OCI-LY1 (cell line): ENCODE measurements at regions not wholly inside any gene's neighbourhood (a gene's known extent, or its start where the extent isn't known, plus 50 kb on each side); places are given as distances from the start of the nearest gene placed in this dataset.

Experiments used
- H2AFZ ChIP-seq: fragments of 200-600 bp; sonication (generic), shearing (Covaris generic); 2 replicates; pipeline ENCODE4 v1.6.0; 2014; ENCODE audit warnings: antibody characterized with exemption, mild to moderate bottlenecking, low read length
- H3F3A ChIP-seq: fragments of 200-600 bp; sonication (generic), shearing (Covaris generic); 2 replicates; pipeline ENCODE4 v1.6.0; 2014; ENCODE audit warnings: mild to moderate bottlenecking, antibody characterized with exemption, low read length, moderate library complexity; ENCODE audit not compliant: insufficient read depth
- H3K27ac ChIP-seq: fragments of 200-600 bp; sonication (generic); 2 replicates; pipeline ENCODE4 v1.5.1; 2014; ENCODE audit warnings: low read length, mixed run types, mild to moderate bottlenecking, low read depth; ENCODE audit not compliant: poor library complexity, severe bottlenecking
- H3K27me3 ChIP-seq: fragments of 200-600 bp; sonication (generic); 2 replicates; pipeline ENCODE4 v1.6.0; 2014; ENCODE audit warnings: antibody characterized with exemption, mild to moderate bottlenecking, low read length, moderate library complexity; ENCODE audit not compliant: insufficient read depth
- H3K36me3 ChIP-seq: fragments of 200-600 bp; sonication (generic); 2 replicates; pipeline ENCODE4 v1.6.1; 2014; ENCODE audit warnings: mild to moderate bottlenecking, antibody characterized with exemption, low read length, moderate library complexity, mixed read lengths; ENCODE audit not compliant: insufficient read depth
- H3K4me1 ChIP-seq: fragments of 200-600 bp; sonication (generic); 2 replicates; pipeline ENCODE4 v1.5.1; 2014; ENCODE audit warnings: mild to moderate bottlenecking, low read length, moderate library complexity; ENCODE audit not compliant: insufficient read depth, severe bottlenecking
- H3K4me2 ChIP-seq: fragments of 200-600 bp; sonication (generic), shearing (Covaris generic); 2 replicates; pipeline ENCODE4 v1.6.1; 2014; ENCODE audit warnings: low read length
- H3K4me3 ChIP-seq: fragments of 200-600 bp; sonication (generic); 2 replicates; pipeline ENCODE4 v1.5.1; 2014; ENCODE audit warnings: low read length, low read depth, mild to moderate bottlenecking, mixed read lengths; ENCODE audit not compliant: poor library complexity, severe bottlenecking
- H3K79me2 ChIP-seq: fragments of 200-600 bp; shearing (Covaris generic); 2 replicates; pipeline ENCODE4 v1.6.1; 2016; ENCODE audit warnings: mixed run types, low read length, mixed read lengths; ENCODE audit not compliant: insufficient read depth
- H3K9ac ChIP-seq: fragments of 200-600 bp; sonication (generic), shearing (Covaris generic); 2 replicates; pipeline ENCODE4 v1.6.1; 2014; ENCODE audit warnings: mild to moderate bottlenecking, low read length, mixed read lengths
- H3K9me2 ChIP-seq: fragments of 200-600 bp; sonication (generic), shearing (Covaris generic); 2 replicates; pipeline ENCODE4 v1.6.1; 2014; ENCODE audit warnings: low read depth, mild to moderate bottlenecking, low read length, mixed read lengths
- H3K9me3 ChIP-seq: fragments of 200-600 bp; shearing (Covaris generic); 2 replicates; pipeline ENCODE4 v1.6.1; 2014; ENCODE audit warnings: low read length, mixed read lengths
- H4K20me1 ChIP-seq: fragments of 200-600 bp; sonication (generic), shearing (Covaris generic); 2 replicates; pipeline ENCODE4 v1.6.0; 2016; ENCODE audit warnings: mild to moderate bottlenecking, low read length; ENCODE audit not compliant: insufficient read depth
- EZH2 ChIP-seq: fragments of 200-600 bp; sonication (generic), shearing (Covaris generic); IDR thresholded peaks from 2 replicates; pipeline ENCODE4 v1.8.0; 2017; ENCODE audit warnings: borderline replicate concordance, mixed run types, mild to moderate bottlenecking, antibody characterized with exemption, low read length, moderate library complexity, mixed read lengths
- TF ChIP-seq, protein P1 (sequence below): fragments of 200-600 bp; sonication (generic), shearing (Covaris generic); IDR thresholded peaks from 2 replicates; pipeline ENCODE4 v1.5.1; 2017; ENCODE audit warnings: mild to moderate bottlenecking, antibody characterized with exemption, low read length, moderate library complexity, mixed read lengths

DNA sequence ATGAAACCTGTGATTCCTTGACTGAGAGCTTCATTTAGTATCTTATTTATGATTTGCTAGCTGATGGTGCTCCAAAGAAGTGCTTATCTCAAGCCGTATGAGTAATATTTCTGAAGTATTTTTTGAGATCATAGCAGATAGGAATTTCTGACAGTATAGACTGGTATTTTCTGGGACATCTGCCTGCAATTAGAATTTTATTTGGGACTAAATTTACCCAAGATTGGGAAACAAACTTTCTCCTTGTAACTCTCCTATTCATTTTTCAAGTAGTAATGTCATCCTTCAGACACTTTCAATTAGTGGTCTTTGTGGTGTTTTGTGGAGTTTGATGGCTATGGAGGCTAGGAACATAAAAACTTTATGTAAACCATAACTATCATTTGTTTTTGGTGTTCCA, 597.2 kb upstream of the ZP4 start:
- Histone ChIP-seq H4K20me1 (no peaks in the 10 kb centered on the region), H3K4me3 (no peak overlapping the region), H3F3A (no peaks in the 10 kb centered on the region), H3K27ac (no peak overlapping the region), H3K79me2 (no peaks in the 10 kb centered on the region), H3K4me2 (no peak overlapping the region), H3K36me3 (no peaks in the 10 kb centered on the region), H3K9me3 (no peaks in the 10 kb centered on the region), H3K9ac (no peak overlapping the region), H3K9me2 (no peaks in the 10 kb centered on the region), H2AFZ (no peak overlapping the region), H3K4me1 (no peaks in the 10 kb centered on the region), H3K27me3 (no peaks in the 10 kb centered on the region)
- TF ChIP-seq, protein P1, sequence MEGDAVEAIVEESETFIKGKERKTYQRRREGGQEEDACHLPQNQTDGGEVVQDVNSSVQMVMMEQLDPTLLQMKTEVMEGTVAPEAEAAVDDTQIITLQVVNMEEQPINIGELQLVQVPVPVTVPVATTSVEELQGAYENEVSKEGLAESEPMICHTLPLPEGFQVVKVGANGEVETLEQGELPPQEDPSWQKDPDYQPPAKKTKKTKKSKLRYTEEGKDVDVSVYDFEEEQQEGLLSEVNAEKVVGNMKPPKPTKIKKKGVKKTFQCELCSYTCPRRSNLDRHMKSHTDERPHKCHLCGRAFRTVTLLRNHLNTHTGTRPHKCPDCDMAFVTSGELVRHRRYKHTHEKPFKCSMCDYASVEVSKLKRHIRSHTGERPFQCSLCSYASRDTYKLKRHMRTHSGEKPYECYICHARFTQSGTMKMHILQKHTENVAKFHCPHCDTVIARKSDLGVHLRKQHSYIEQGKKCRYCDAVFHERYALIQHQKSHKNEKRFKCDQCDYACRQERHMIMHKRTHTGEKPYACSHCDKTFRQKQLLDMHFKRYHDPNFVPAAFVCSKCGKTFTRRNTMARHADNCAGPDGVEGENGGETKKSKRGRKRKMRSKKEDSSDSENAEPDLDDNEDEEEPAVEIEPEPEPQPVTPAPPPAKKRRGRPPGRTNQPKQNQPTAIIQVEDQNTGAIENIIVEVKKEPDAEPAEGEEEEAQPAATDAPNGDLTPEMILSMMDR, result no peak
- TF ChIP-seq EZH2, result no peak

DNA sequence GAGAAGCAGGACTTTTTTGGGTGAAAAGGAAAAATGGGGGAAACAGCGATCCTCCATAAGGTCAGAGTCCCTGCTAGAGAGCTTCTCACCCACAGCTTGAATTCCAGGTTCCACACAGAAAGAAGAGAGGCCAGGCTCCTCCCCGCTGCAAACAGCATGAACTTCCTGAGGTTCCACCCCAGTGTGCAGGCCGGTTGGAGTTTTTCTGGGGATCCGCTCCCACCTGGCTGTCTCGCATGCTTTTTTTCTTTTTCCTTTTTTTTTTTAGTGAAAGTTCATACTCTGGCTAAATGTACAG, 595.1 kb upstream of the ZP4 start:
- Histone ChIP-seq H3K4me1 (no peaks in the 10 kb centered on the region), H3K27ac (no peak overlapping the region), H3K4me2 (no peak overlapping the region), H2AFZ (no peak overlapping the region), H3K9ac (no peak overlapping the region), H3K4me3 (no peak overlapping the region), H4K20me1 (no peaks in the 10 kb centered on the region), H3F3A (no peaks in the 10 kb centered on the region), H3K9me3 (no peaks in the 10 kb centered on the region), H3K36me3 (no peaks in the 10 kb centered on the region), H3K79me2 (no peaks in the 10 kb centered on the region), H3K9me2 (no peaks in the 10 kb centered on the region), H3K27me3 (no peaks in the 10 kb centered on the region)
- TF ChIP-seq, protein P1, result no peak
- TF ChIP-seq EZH2, result no peak

DNA sequence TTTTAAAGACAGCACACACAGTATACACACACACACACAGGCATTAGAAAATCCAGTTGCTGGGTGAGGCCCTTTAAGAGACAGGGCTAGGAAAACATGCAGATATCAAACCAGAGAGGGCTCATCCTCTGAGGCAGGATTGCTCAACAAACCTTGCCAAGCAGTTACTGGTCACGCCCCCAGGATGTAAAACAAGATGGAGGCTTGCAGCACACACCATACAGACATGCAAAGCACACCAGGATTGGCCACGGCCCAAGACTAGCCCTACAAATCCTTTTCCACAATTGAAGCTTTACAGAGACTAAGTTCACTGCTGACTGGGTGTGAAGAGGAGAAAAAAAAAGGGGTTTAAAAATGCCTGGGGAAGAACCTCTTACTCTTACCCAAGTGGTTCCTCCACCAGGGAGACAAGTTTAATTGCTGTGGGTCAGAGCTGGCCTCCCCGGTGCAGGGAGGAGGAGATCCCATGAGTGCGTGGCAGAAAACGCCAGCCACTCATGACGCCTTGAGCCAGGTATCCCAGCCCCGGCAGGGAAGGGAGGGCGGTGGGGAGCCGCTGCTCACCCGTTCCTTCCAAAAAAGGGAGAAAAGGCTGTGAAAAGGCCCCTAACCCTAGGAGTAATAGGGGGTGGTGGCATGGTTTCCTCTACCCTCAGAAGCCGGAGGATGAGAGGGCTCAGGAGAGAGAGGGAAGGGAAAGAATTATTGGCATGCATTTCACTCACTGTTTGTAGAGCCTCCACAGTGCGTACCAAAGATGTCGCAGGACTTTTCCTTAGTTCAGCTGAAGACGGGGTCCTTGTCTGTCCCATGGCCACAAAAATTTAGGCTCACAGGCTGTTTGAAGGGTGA, 594.6 kb upstream of the ZP4 start:
- Histone ChIP-seq H3K4me2 (no peak overlapping the region), H3K4me3 (no peak overlapping the region)
- TF ChIP-seq EZH2, result no peak
- TF ChIP-seq, protein P1, result no peak

More for the DNA sequence above, 594.6 kb upstream of the ZP4 start:
- no peaks in the 10 kb centered on the region for H3K9me3 ChIP-seq
- H3K36me3 ChIP-seq, result no peaks in the 10 kb centered on the region
- H3K9me2 ChIP-seq, result no peaks in the 10 kb centered on the region
- no peaks in the 10 kb centered on the region for H4K20me1 ChIP-seq
- H3K27me3 ChIP-seq, result no peaks in the 10 kb centered on the region
- H3K9ac ChIP-seq, result no peak overlapping the region
- no peak overlapping the region for H3K27ac ChIP-seq
- H3K4me1 ChIP-seq, result no peaks in the 10 kb centered on the region
- no peaks in the 10 kb centered on the region for H3K79me2 ChIP-seq
- no peaks in the 10 kb centered on the region for H3F3A ChIP-seq
- H2AFZ ChIP-seq, result no peak overlapping the region
